Fibroblast of skin of left quadriceps (primary cell): ENCODE measurements at regions not wholly inside any gene's neighbourhood (a gene's known extent, or its start where the extent isn't known, plus 50 kb on each side); places are given as distances from the start of the nearest gene placed in this dataset.
"Not testable (repeated sequence)": the region's sequence is repeated elsewhere in the genome, so short reads cannot be mapped to it uniquely, and the experiment has no call there.

Experiments used
- DNase-seq, 2 experiments: peaks; one replicate each; pipeline ENCODE4 v3.0.0-alpha.2; 2013; ENCODE audit warnings: low read depth in 2 of 2

- DNase-seq, result no peak
Observed at GRCh38 chr10:22158426-22158825, 59.4 kb downstream of the EBLN1 start.

GRCh38 chr10:22156750-22157149, 61.1 kb downstream of the EBLN1 start:
- DNase-seq, result no peak

GRCh38 chr10:22152403-22152802, 65.4 kb downstream of the EBLN1 start:
- DNase-seq, result no peak

- DNase-seq, result no peak
Observed at GRCh38 chr10:22150842-22151241, 67.0 kb downstream of the EBLN1 start.

- DNase-seq, result peak; percentile 2 to 7
Observed at GRCh38 chr10:22148961-22149360, 68.9 kb downstream of the EBLN1 start.

- DNase-seq, result not testable (repeated sequence)
Observed at GRCh38 chr10:22145873-22146272, 71.9 kb downstream of the EBLN1 start.

GRCh38 chr10:22137542-22137941, 80.3 kb downstream of the EBLN1 start:
- DNase-seq, result no peak

- no peak for DNase-seq
Observed at GRCh38 chr10:22135591-22135990, 82.2 kb downstream of the EBLN1 start.

- DNase-seq, result no peak
Observed at GRCh38 chr10:22133749-22134624, 83.8 kb downstream of the EBLN1 start.

GRCh38 chr10:22130824-22131223, 87.0 kb downstream of the EBLN1 start:
- DNase-seq, result not testable (repeated sequence)

- not testable (repeated sequence) for DNase-seq
Observed at GRCh38 chr10:22129612-22130011, 88.2 kb downstream of the EBLN1 start.

GRCh38 chr10:22121181-22121580, 96.6 kb downstream of the EBLN1 start:
- not testable (repeated sequence) for DNase-seq

GRCh38 chr10:22120072-22120471, 97.7 kb downstream of the EBLN1 start:
- DNase-seq, result not testable (repeated sequence)

GRCh38 chr10:22119575-22119974, 98.2 kb downstream of the EBLN1 start:
- DNase-seq, result not testable (repeated sequence)

GRCh38 chr10:22111705-22112104, 106.1 kb downstream of the EBLN1 start:
- DNase-seq, result no peak

- no peak for DNase-seq
Observed at GRCh38 chr10:22111260-22111659, 106.6 kb downstream of the EBLN1 start.

GRCh38 chr10:22110761-22111160, 107.1 kb downstream of the EBLN1 start:
- DNase-seq, result no peak

GRCh38 chr10:22105270-22105669, 101.7 kb upstream of the DNAJC1 start:
- DNase-seq, result no peak

GRCh38 chr10:22103701-22104470, 100.4 kb upstream of the DNAJC1 start:
- no peak for DNase-seq

GRCh38 chr10:22097696-22098095, 94.2 kb upstream of the DNAJC1 start:
- no peak for DNase-seq

GRCh38 chr10:22091260-22091659, 87.7 kb upstream of the DNAJC1 start:
- not testable (repeated sequence) for DNase-seq

GRCh38 chr10:22087402-22087738, 83.8 kb upstream of the DNAJC1 start:
- no peak for DNase-seq
